HCT116 (cell line): ENCODE measurements at regions not wholly inside any gene's neighbourhood (a gene's known extent, or its start where the extent isn't known, plus 50 kb on each side); places are given as distances from the start of the nearest gene placed in this dataset.

ENCODE experiments used
- ATAC-seq: fragments of 200-7000 bp; cut with Tn5 transposase; 2 replicates; pipeline ENCODE4 v1.9.1; 2020; ENCODE audit warnings: mild to moderate bottlenecking, moderate library complexity
- BruUV-seq: library from RNA; stranded (reverse); fragments of 400-500 nt; replicated peaks from 2 replicates; lab custom pipeline; 2021; lab: Mats Ljungman, UMichigan
- CTCF ChIA-PET: fragments of 300-600 bp; sonication (Branson Sonifier 250); formaldehyde crosslinking; loops from one replicate; lab custom pipeline; 2021; ENCODE audit warnings: antibody characterized with exemption; lab: Charles Lee
- POLR2A ChIA-PET: fragments of 300-600, 350-600 bp; sonication (Branson Sonifier 250); formaldehyde crosslinking; loops from one replicate; lab custom pipeline; 2021; ENCODE audit warnings: antibody characterized with exemption; lab: Charles Lee
- RAD21 ChIA-PET, 2 experiments: fragments of 300-600 bp; sonication (Branson Sonifier 250); formaldehyde crosslinking; loops; one replicate each; lab custom pipeline; 2023; ENCODE audit warnings: low total read pairs in 2 of 2; ENCODE audit not compliant: uncharacterized antibody in 2 of 2, unreplicated experiment in 2 of 2, low non-redundant PET in 1 of 2; lab: Charles Lee
- DNase-seq: peaks from one replicate; pipeline ENCODE4 v3.0.0-alpha.2; 2010; ENCODE audit warnings: low read depth, low spot score
- H2AFZ ChIP-seq: fragments of 200-600 bp; shearing (Covaris generic), sonication (generic); 2 replicates; pipeline ENCODE4 v1.6.1; 2017; ENCODE audit warnings: low read depth, mixed run types, mixed read lengths, antibody characterized with exemption, low read length; ENCODE audit not compliant: poor library complexity, severe bottlenecking
- H3K27ac ChIP-seq: 2 replicates; pipeline ENCODE4 v1.5.1; 2012; ENCODE audit warnings: low read depth, low read length
- H3K27me3 ChIP-seq: fragments of 200-600 bp; sonication (generic); 2 replicates; pipeline ENCODE4 v1.6.1; 2016; ENCODE audit warnings: mixed run types, low read length, mixed read lengths; ENCODE audit not compliant: insufficient read depth
- H3K36me3 ChIP-seq, 2 experiments: fragments of 200-500 bp in 1 of 2; fragments of 200-600 bp in 1 of 2; sonication (Bioruptor generic) in 1 of 2; sonication (generic) in 1 of 2; 2 replicates each; pipeline versions ENCODE4 v1.5.1 to v1.6.1; 2014 to 2016; ENCODE audit warnings: low read length in 2 of 2, inconsistent platforms in 1 of 2, mixed read lengths in 1 of 2, mixed run types in 1 of 2; ENCODE audit not compliant: insufficient read depth in 2 of 2, control insufficient read depth in 1 of 2
- H3K4me1 ChIP-seq, 2 experiments: fragments of 200-600 bp in 1 of 2; sonication (generic) in 1 of 2; 2 replicates each; pipeline versions ENCODE4 v1.5.1 to v1.6.1; 2012 to 2017; ENCODE audit warnings: low read length in 2 of 2, inconsistent platforms in 1 of 2, mild to moderate bottlenecking in 1 of 2, mixed read lengths in 1 of 2, mixed run types in 1 of 2, moderate library complexity in 1 of 2; ENCODE audit not compliant: insufficient read depth in 2 of 2, control insufficient read depth in 1 of 2
- H3K4me2 ChIP-seq: fragments of 200-600 bp; sonication (generic); 2 replicates; pipeline ENCODE4 v1.6.1; 2017; ENCODE audit warnings: mixed run types, low read length, mixed read lengths
- H3K4me3 ChIP-seq, 2 experiments: fragments of 200-600 bp in 1 of 2; sonication (generic) in 1 of 2; replicated peaks in 1 of 2; 2 replicates each; pipeline ENCODE4 v1.5.1; 2011 to 2016; ENCODE audit warnings: low read length in 2 of 2, control low read depth in 1 of 2, low read depth in 1 of 2, mild to moderate bottlenecking in 1 of 2, mixed read lengths in 1 of 2, mixed run types in 1 of 2
- H3K79me2 ChIP-seq: fragments of 200-600 bp; sonication (generic); 2 replicates; pipeline ENCODE4 v1.6.1; 2017; ENCODE audit warnings: mild to moderate bottlenecking, mixed run types, low read length, moderate library complexity, mixed read lengths; ENCODE audit not compliant: insufficient read depth
- H3K9ac ChIP-seq: fragments of 200-600 bp; sonication (generic); 2 replicates; pipeline ENCODE4 v1.6.1; 2016; ENCODE audit warnings: low read length, mixed read lengths
- H3K9me2 ChIP-seq: fragments of 200-600 bp; sonication (generic), shearing (Covaris generic); 2 replicates; pipeline ENCODE4 v1.6.1; 2017; ENCODE audit warnings: mixed run types, mild to moderate bottlenecking, moderate library complexity; ENCODE audit not compliant: insufficient read depth
- H3K9me3 ChIP-seq, 2 experiments: fragments of 200-500 bp in 1 of 2; fragments of 200-600 bp in 1 of 2; sonication (Bioruptor generic) in 1 of 2; sonication (generic) in 1 of 2; 2 replicates each; pipeline ENCODE4 v1.6.1; 2014 to 2017; ENCODE audit warnings: low read length in 2 of 2, mixed read lengths in 2 of 2, inconsistent platforms in 1 of 2, low read depth in 1 of 2, mild to moderate bottlenecking in 1 of 2, mixed run types in 1 of 2, moderate library complexity in 1 of 2; ENCODE audit not compliant: control insufficient read depth in 1 of 2, insufficient read depth in 1 of 2
- H4K20me1 ChIP-seq: fragments of 200-600 bp; sonication (generic), shearing (Covaris generic); 2 replicates; pipeline ENCODE4 v1.6.1; 2017; ENCODE audit warnings: mixed run types, mild to moderate bottlenecking, moderate library complexity; ENCODE audit not compliant: insufficient read depth
- ATF3 ChIP-seq: IDR thresholded peaks from 2 replicates; pipeline ENCODE4 v1.6.1; 2012
- CBX3 ChIP-seq: IDR thresholded peaks from 2 replicates; pipeline ENCODE4 v1.6.1; 2012; ENCODE audit warnings: low read depth
- CEBPB ChIP-seq: IDR thresholded peaks from 2 replicates; pipeline ENCODE4 v1.6.1; 2012; ENCODE audit warnings: low read depth
- CTCF ChIP-seq, 3 experiments: fragments of 200-600 bp in 1 of 3; sonication (generic) in 1 of 3; IDR thresholded peaks in 2 of 3; conservative IDR thresholded peaks in 1 of 3; 2 replicates each; pipeline ENCODE4 v1.5.1; 2012 to 2017; ENCODE audit warnings: low read depth in 2 of 3, low read length in 2 of 3, antibody characterized with exemption in 1 of 3, borderline replicate concordance in 1 of 3, control low read depth in 1 of 3, mild to moderate bottlenecking in 1 of 3, mixed read lengths in 1 of 3, mixed run types in 1 of 3, moderate library complexity in 1 of 3; ENCODE audit not compliant: insufficient read depth in 1 of 3
- ELF1 ChIP-seq: IDR thresholded peaks from 2 replicates; pipeline ENCODE4 v1.6.1; 2012; ENCODE audit warnings: low read depth, borderline replicate concordance
- EZH2phosphoT487 ChIP-seq: fragments of 200-600 bp; IDR thresholded peaks from 2 replicates; pipeline ENCODE4 v1.6.1; 2018; ENCODE audit warnings: antibody characterized with exemption, borderline replicate concordance
- POLR2AphosphoS5 ChIP-seq: IDR thresholded peaks from 2 replicates; pipeline ENCODE4 v1.6.1; 2011; ENCODE audit warnings: mild to moderate bottlenecking, low read depth, low read length, moderate library complexity
- RAD21 ChIP-seq: IDR thresholded peaks from 2 replicates; pipeline ENCODE4 v1.6.1; 2012; ENCODE audit warnings: low read depth, mild to moderate bottlenecking
- SRF ChIP-seq: IDR thresholded peaks from 2 replicates; pipeline ENCODE4 v1.6.1; 2012; ENCODE audit warnings: low read depth
- ZBTB33 ChIP-seq: IDR thresholded peaks from 2 replicates; pipeline ENCODE4 v1.6.1; 2011; ENCODE audit warnings: mild to moderate bottlenecking, low read length, moderate library complexity; ENCODE audit not compliant: insufficient replicate concordance; ENCODE audit errors: extremely low read depth
- intact Hi-C: fragments of 100-400 bp; cut with micrococcal nuclease; formaldehyde crosslinking; loops from 2 replicates; pipeline ENCODE4 v1.10.0; 2022

- TF ChIP-seq ZBTB33 = no peak
- no peak for TF ChIP-seq CEBPB
These were observed 323.6 kb upstream of the PRR16 start (continued) for GRCh38 chr5:120140501-120140900.

GRCh38 chr5:120141076-120141475, 323.0 kb upstream of the PRR16 start:
- H3K27me3 ChIP-seq = no peaks in the 10 kb centered on the region
- no peaks in the 10 kb centered on the region for H3K9me2 ChIP-seq
- H3K9ac ChIP-seq = no peak overlapping the region
- no peaks in the 10 kb centered on the region for H3K4me1 ChIP-seq
- TF ChIP-seq ELF1 (no peak), RAD21 (no peak), ATF3 (no peak), EZH2phosphoT487 (no peak), CTCF (IDR thresholded peaks at IDR 0.05 in 2 of 3, conservative IDR thresholded peaks at IDR 0.05 in 1 of 3; ENCODE audit: borderline replicate concordance in 1 of 3, insufficient read depth in 1 of 3, low read depth in 2 of 3, low read length in 2 of 3) (no peak), SRF (no peak), POLR2AphosphoS5 (no peak), CBX3 (no peak)
- no peaks in the 10 kb centered on the region; a peak in 2 of 4 replicates for H3K9me3 ChIP-seq
- no peaks in the 10 kb centered on the region for H3K79me2 ChIP-seq
- no peaks in the 10 kb centered on the region for H4K20me1 ChIP-seq
- CTCF ChIA-PET = no interaction called here
- intact Hi-C loops = no loop called here
- no TSS peak for BruUV-seq
- RAD21 ChIA-PET = no interaction called here
- ATAC-seq (no peak), DNase-seq (no peak)
- H3K36me3 ChIP-seq = no peaks in the 10 kb centered on the region
- no peak overlapping the region for H3K27ac ChIP-seq
- no peak overlapping the region for H3K4me3 ChIP-seq
- no peak overlapping the region for H3K4me2 ChIP-seq
- POLR2A ChIA-PET = no interaction called here
- no peak overlapping the region for H2AFZ ChIP-seq
